ENCODE measurements at regions not wholly inside any gene's neighbourhood (a gene's known extent, or its start where the extent isn't known, plus 50 kb on each side); places are given as distances from the start of the nearest gene placed in this dataset.

DNA sequence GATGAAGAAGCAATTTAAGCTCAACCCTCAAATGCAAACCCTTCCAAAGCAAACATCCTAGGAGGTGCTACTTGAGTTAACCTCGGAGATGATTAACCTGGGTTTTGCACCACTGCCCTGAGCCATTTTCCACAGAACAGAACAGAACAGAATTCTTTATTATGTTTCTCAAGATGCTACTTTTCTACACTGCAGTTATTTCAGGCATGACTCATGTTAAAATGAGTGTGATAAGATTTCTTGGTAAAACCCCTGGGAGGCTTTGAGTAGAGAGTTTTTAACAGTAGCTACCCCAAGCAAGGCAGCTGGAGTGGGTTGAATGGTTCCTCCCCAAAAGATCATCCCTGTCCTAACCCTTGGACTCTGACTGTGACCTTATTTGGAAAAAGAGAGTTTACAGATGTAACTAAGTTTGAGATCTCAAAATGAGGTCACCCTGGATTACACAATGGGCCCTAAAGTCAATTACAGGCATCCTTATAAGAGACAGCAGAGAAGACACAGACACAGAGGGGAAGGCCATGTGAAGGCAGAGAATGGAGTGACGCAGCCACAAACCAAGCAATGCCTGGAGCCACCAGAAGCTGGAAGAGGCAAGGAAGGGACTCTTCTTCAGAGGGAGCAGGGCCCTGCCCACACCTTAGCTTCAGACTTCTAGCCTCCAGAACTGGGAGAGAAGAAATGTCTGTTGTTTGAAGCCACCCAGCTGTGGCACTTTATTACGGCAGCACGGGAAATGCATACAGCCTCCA lies 153.4 kb downstream of the ETS2 start:
- DNase-seq (ENCODE audit: low read depth, low spot score): no peak

DNA sequence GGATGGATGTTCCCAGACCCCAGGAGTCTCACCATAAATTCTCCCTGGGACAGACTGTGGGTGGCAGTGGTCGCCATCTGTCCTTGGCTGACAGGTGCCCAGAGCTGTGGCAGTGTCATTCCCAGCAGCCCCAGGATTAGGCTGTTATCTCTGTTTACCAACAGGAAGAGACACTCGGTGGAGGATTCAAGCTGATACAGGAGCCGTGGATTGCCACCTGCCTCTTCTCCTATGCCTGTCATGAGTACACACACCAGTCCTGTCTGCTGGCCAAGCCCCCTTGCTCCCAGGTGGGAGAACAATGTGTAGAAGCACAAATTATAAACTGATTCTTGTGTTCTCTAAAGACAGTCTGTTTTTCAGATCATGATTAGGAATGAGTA lies 152.6 kb downstream of the ETS2 start:
- no peak for DNase-seq (ENCODE audit: low read depth, low spot score)

DNA sequence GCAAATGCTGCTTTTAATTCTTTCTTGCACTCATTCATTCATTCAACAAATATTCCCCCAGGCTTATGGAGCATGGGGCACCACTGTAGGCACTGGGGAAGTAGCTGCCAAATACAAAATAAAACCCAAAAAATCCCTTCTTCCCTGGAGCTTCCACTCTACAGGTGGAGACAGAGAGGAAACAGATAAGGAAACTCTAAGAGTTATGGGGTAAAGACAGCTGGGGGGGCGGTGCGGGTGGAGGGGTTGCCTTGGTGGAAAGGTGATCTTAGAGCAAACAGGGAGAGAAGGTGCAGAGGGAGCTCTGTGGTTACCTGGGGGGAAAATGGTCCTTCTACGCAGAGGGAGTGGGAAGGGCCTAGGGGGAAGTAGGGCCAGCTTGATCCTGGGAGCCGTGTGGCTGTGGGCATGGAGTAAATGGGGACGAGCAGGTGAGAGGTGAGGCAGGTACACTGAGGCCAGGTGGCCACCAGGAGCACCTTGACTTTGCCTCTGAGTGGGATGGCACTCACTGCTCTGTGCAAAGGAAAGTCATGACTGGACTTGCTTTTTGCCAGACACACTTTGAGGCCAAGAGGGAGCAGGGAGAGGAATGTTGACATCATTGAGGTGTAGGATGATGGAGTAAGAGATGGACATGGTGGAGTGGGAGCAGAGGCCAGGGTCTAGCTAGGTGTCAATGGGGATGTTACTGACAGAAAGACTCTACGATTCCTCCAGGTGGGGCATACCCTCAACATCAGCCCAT lies 152.0 kb downstream of the ETS2 start:
- no peak for DNase-seq (ENCODE audit: low read depth, low spot score)

DNA sequence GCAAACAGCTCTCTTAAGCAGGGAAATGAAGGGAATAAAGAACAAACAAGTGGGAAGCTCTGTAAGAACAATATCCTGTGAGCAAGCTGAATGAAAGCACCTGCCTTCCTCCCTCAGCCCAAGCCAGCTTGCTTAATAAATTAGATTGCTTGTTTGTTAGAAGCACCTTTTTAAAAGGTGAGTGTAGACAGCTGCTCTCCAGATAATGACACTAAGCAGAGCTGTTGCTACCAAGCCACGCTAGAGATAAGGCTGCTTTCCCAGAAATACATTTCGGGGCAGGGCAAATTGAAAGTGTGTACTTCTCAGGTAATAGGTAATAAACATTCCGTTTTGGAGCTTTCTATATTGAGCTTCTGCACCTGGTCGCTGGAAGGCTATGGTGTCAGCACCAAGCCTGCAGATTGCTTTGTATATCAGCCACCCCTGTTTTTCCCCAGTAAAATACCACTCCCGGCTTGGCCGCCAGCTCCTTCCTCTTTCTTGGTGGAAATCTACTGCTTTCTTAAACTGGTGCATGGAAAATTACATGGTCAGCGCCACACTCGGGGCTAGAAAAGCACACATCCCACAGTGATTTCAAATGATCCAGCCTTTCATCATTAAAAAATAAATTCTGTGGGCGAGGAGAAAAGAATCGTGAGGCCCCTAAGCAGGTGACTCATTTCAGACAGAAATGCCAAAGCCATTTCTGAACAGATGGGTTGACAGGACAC lies 151.3 kb downstream of the ETS2 start:
- no peak for DNase-seq (ENCODE audit: low read depth, low spot score)

DNA sequence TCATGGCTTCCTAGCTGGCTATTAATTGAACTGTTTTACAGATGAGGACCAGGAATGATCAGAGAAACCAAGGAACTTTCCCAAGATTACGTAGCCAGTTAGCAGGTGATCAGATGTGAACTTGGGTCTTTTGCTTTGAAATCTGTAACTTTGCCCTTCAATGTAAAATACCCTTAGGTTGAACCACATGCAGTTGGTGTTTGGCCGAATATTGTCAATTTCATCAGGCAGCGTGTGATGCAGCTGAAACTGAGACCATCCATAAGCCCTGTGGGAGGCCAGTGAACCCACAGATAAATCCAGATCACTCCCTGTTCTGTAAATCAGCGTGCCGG lies 150.8 kb downstream of the ETS2 start:
- no peak for DNase-seq (ENCODE audit: low read depth, low spot score)

DNA sequence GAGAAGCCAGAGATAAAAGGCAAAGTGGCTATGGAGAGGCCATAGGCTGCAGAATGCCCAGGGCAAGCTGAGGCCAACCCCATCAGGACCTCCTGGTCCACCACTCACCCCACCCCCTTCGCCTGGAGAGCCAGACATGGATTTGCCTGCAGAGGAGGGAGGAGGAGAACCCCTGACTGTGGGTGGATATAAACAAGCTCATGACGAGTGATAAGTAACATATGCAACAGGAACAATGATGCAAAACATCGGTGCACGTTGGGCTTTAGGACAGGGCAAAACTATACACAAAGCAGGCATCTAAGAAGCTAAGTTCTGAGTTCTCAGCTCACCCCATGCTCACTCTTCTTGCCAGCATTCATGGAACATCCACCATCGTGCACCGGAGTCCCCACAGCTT lies 150.3 kb downstream of the ETS2 start:
- no peak for DNase-seq (ENCODE audit: low read depth, low spot score)

DNA sequence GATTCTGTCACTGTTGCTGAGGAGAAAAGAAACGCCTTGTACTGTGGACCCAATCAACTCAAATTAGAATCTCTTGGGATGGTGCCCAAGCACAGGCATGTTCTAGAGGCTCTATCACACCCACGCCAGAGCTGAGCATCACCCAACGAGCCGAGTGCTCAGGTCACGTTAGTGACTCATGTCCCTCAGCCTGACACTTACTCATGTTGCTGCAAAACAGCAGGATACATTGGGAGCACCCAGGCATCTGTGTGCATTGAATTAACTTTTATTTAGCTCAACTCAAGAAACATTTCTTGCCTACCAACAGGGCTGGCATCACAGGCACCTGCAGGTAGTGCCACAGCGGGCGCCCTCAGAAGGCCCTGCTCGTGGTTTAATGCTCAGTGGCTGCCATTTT lies 149.8 kb downstream of the ETS2 start:
- no peak for DNase-seq (ENCODE audit: low read depth, low spot score)

DNA sequence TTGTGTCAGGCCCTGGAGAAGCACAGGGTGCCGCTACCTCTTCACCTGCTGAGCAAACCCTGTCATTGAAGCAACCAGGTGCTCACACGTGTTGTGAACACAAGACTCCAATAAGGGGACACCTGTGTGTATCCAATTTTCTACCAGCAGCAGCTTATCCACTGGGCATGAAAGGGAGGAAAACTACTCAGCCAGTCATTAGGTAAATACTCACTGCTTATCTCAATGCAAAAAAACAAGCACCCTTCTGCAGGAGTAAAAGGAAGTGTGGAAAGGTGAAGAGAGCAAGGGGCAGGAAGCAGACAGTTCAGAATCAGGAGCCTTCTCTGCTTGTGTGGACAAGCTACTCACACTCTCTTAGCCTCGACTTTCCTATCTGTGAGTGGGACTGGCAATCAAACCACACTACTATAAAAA lies 148.9 kb downstream of the ETS2 start:
- DNase-seq (ENCODE audit: low read depth, low spot score): no peak

DNA sequence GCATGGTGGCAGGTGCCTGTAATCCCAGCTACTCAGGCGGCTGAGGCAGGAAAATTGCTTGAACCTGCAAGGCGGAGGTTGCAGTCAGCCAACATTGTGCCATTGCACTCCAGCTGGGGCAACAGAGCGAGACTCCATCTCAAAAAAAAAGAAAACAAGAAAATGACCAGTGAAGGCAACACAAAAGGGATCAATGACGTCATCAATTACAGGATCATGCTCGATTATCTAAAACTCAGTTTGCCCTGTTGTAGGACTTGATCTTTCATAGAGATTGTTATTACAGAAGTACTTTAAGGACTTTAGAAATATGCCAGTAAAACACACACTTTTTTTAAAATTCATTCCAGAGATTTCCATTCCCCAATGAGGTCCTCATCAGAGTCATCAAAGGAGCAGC lies 147.8 kb downstream of the ETS2 start:
- DNase-seq (ENCODE audit: low read depth, low spot score): no peak

DNA sequence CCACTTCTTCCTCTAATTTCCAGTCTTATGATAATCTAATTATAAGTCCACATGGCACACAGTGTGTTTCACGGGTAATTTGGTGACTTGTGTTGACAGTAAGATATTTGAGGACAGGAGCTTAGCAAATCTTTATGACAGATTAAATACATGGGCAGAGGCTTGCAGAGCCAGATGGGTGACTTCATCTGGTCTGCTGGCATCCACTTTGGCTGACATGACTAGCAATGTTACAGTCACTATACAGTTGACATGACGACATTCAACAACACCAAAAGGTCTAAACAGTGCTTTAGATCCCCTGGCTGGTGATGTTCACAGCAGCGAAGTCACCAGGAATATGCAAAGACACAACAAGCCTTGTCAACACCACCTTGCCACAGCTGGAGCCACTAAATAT lies 147.2 kb downstream of the ETS2 start:
- DNase-seq (ENCODE audit: low read depth, low spot score): no peak

DNA sequence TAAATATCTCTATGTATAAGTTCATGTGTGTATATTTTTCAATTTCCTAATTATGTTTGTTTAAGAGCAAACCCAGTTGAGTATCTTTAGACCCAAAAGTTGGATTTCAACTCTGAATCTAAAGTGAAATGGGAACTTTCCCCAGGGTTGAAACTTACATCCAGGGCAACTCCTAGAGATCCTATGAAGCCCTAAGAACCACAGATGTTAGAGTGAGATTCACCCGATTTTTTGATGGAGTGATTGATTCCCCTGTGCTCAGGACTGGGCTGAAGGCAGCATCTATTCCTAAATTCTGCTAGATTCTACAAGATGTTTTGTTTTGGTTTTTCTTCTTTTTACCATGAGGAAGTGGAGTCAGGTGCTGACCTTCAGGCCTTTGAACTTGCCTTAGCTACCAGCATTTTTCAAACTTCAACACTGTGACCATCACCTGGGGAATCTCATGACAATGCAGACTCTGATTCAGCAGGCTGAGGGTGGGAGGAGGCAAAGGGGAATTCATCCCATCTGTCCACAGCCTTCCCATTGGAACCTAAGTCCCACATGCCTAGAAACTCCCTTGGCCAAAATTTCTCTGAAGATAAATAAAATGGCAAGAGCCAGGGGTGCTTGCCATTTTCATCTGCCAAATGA lies 145.5 kb downstream of the ETS2 start:
- no peak for DNase-seq (ENCODE audit: low read depth, low spot score)

DNA sequence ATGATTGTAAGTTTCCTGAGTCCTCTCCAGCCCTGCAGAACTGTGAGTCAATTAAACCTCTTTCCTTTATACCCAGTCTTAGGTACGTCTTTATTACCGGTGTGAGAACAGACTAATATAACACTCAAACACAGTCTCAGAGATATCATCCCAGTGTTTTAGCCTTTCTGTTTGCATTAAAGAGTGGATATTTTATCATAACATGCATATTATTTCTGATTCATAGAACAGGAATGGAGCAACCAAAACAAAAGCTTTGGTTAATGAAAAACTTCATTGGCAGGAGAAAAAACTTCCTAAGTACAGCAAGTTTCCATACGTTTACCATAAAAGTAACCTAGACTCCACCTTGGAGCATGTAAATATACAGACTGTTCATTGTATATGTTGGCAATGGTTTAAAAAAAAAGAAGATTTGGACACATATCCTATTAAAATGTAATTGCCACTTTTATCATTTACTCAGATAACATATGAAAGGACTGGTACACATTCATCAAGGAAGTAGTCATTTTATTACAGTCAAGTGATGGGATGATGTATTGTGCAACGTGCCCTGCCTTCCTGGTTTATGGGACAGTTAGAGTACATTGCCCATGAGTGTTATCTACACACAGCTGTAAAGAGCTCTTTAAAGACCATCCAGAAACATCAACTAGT lies 144.8 kb downstream of the ETS2 start:
- no peak for DNase-seq (ENCODE audit: low read depth, low spot score)

DNA sequence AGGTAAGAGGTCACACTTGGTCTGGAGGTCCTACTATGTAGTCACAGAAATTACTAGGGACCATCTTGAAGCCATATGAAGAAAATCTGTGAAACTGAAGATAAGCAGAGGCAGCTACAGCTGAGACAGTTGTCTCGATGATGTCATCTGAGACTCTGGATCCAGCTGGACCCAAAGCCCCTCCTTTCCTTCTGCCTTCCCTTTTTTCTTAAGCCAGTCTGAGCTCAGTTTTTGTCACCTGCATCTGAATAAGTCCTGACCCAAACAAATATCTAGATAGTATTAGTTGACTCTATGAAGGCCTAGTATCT lies 143.3 kb downstream of the ETS2 start:
- DNase-seq (ENCODE audit: low read depth, low spot score): no peak

DNA sequence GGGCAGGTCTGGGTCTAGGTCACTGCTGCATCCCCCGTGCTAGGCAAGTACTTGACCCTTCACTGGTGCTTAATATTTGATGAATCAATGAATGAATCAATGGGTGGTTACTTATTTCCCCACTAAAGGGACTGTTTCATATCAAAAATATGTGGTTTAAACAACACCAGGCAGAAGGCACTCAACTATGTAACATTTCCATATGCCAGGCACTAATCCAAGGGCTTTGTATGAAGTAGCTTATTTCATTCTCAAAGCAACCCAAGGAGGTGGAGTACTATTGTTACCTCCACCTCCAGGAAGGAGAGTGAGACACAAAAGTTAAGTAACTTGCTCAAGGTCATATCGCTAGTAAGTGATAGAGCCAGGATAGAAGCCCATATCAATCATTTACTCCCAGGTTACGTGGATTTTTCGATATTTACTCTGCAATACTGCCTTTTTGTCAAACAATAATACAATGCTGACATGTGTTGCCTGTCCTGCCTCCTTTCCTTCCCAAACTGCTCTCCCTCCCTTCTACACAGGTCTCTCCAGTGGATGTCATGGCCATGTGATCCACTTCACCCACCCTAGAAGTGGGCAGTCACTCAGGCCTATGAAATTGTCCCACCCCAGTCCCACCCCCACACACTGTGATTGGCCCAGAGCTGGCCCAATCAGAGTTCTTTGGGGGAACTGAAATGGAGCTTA lies 142.8 kb downstream of the ETS2 start:
- no peak for DNase-seq (ENCODE audit: low read depth, low spot score)

DNA sequence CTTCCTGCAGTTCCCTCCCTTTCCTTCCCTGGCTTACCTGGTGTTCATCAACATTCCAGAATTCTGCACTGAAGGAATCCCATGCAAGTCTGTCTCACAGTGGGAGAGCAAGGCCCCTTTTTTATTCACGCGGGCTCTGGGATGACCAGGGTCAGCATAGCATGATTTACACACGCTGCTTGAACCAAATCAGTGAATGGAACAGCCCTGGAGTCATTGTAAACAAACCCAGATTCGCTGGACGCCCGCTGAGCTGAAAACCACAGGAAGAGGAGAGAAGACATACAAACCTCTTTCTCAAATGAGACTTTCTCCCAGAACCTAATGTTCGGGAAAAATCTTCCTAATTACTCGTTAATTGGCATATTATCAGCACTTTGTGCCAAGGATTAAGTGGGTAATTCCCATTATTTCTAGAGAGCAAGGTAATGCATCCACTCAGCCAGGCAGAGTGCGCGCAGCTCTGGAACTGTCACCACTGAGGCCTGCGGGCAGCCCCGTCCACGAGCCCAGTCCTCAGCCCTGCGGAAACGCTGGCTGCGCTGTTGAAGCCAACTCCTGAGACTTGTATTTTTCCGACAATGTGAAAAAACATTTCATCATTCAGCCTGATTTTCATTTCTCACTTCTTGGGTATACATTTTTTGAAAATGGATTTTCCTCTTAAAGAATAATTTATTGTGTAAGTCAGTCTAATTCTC lies 140.0 kb downstream of the ETS2 start:
- DNase-seq (ENCODE audit: low read depth, low spot score): no peak

DNA sequence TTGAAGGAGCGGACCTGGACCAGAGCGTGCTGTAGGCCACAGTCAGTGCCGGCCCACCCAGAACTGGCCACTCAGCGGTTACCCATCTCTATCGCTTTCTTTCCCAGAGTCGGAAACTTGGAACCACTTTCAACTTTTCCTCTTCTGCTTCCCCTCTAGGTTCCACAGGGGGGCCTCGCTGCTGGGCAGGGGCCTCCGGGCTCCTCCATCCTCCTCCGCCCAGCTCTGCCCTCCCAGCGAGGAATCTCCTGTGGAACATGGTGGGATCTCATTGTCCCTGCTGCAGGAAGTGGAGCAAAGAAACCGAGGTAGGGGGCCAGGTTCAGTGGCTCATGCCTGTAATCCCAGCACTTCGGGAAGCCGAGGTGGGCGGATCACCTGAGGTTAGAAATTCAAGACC lies 139.2 kb downstream of the ETS2 start:
- DNase-seq (ENCODE audit: low read depth, low spot score): no peak

DNA sequence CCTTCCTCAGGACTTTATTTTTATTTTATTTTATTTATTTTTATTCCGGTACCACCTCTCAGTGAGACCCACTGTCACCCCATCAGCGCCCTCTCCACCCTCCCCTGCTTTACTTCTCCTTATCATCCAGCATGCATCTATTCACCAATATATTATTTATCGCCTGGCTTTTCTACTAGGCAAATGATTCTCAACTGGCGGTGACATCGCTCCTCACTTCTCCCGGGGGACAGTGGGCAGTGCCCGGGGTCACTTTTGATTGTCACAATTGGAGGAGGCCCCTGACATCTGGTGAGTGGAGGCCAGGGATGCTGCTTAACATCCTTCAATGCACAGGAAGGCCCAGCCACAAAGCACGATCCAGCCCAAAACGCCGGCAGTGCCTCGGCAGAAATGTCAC lies 138.7 kb downstream of the ETS2 start:
- DNase-seq (ENCODE audit: low read depth, low spot score): no peak

DNA sequence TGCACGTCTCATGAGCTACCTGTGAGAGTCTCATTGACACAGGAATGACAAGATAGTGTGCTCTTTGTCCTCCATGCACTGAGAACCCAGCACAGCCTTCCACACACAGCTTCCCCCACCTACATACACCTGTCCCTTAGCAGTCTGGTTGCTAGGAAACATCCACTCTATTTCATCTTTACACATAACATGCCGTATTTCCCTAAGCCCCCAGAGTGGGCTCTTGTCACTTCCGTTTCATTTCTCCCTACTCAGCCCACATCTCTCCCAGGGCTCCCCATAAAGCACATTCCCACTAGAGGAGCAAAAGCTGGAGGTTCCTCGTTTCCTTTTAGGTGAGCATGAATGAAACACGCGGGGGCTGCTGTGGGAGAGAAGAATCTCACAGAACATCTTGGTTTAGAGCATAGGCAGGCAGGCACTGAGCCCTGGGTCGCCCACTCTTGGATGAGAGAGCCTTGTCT lies 137.1 kb downstream of the ETS2 start:
- no peak for DNase-seq (ENCODE audit: low read depth, low spot score)

DNA sequence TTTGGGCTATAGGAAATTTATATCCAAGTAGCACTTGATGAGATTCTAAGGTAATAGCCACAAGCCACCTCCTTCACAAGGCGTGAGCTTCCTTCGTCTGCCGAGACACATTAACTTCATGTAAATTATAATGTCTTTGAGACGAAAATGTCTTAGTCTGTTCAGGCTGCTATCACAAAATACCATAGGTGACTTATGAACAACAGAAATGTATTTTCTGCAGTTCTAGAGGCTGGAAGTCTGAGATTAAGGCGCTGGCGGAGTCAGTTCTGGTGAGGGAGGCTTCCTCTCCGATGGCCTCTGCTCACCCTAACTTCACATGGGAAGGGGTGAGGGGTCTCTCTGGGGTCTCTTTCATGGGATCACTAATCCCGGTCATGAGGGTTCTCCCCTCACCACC lies 133.0 kb downstream of the ETS2 start:
- DNase-seq (ENCODE audit: low read depth, low spot score): no peak

DNA sequence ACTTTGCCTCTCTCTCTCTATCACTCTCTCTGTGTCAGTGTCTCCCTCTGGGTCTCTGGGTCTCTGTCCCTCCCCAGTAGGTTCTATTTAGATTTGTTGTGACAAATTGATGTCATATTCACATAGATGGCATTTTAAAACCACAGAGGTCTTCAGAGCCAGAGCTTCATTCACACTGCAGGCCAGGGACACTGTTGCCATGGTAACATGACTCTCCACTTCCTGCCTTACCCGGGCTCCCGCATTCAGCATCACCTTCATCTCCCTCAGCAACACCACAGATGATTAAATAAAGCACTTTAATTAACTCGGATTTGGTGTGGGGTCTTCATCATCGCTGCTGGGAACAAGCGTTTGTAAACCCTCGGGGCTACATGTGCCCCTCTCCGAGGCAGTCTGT lies 132.6 kb downstream of the ETS2 start:
- DNase-seq (ENCODE audit: low read depth, low spot score): no peak

DNA sequence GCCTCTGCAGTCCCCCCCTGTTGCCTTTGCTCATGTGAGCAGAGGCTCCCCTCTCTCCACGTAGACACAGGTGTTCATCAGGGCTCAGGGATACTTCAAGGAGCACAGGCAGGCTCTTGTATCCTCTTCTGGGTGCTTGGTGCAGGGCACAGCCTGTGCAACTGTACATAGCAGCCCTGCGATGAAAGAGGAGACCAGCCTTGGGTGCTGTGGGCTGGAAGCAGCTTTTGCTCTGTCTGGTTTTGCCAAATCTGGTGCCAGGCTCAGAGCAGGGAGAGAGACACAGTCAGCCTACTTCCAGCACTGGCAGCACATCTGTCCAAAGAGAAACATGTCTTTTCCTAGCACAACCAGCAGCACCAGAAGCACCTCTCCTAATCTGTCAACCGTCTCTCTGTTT lies 132.1 kb downstream of the ETS2 start:
- DNase-seq (ENCODE audit: low read depth, low spot score): no peak

All from activated naive CD8-positive, alpha-beta T cell treated with anti-CD3 and anti-CD28 coated beads, Interleukin-2, amount 50 U/mL, for 16 hours (primary cell).